ENCODE measurements at regions not wholly inside any gene's neighbourhood (a gene's known extent, or its start where the extent isn't known, plus 50 kb on each side); places are given as distances from the start of the nearest gene placed in this dataset.

- no peak overlapping the region for H2AFZ ChIP-seq (ENCODE audit: insufficient read depth, low read depth, low read length, poor library complexity, severe bottlenecking)
- no peaks in the 10 kb centered on the region for H4K20me1 ChIP-seq (ENCODE audit: insufficient read depth, low read length)
- no peaks in the 10 kb centered on the region for H3K27me3 Mint-ChIP-seq (ENCODE audit: low read depth in 3 of 3)
- H3K36me3 Mint-ChIP-seq = no peaks in the 10 kb centered on the region
- 83% methylated on average over 1 of the region's 5 CpGs for WGBS (ENCODE audit: insufficient coverage)
- no peak overlapping the region for H3K27ac Mint-ChIP-seq
- TF ChIP-seq CTCF (IDR thresholded peaks at IDR 0.05) = no peak
- no peak for DNase-seq
- H3K4me1 ChIP-seq (ENCODE audit: control insufficient read depth in 1 of 2, insufficient read depth in 2 of 2, low read length in 2 of 2) = no peaks in the 10 kb centered on the region
- no peaks in the 10 kb centered on the region for H3K27me3 ChIP-seq (ENCODE audit: control insufficient read depth in 2 of 2, insufficient read depth in 2 of 2, low read length in 2 of 2)
- no peak overlapping the region for H3K27ac ChIP-seq (ENCODE audit: low read depth in 1 of 2, low read length in 2 of 2)
- H3K9me3 Mint-ChIP-seq = peaks cover 3 to 15% (median 6%) of the 10 kb centered on the region in 7 donors
- H3K79me2 ChIP-seq (ENCODE audit: insufficient read depth, low read length) = no peaks in the 10 kb centered on the region
- intact Hi-C loops (cut with micrococcal nuclease) = no loop called here
- H3K9ac ChIP-seq (ENCODE audit: insufficient read depth, low read length, poor library complexity, severe bottlenecking) = no peak overlapping the region
- no peaks in the 10 kb centered on the region for H3K36me3 ChIP-seq (replicated peaks in 1 of 2; ENCODE audit: control insufficient read depth in 1 of 2, insufficient read depth in 2 of 2, low read length in 2 of 2)
- H3K9me3 ChIP-seq (replicated peaks in 1 of 2; ENCODE audit: control insufficient read depth in 1 of 2, insufficient read depth in 1 of 2, low read length in 2 of 2) = peaks cover 3 to 7% of the 10 kb centered on the region in 2 donors
- H3K4me3 Mint-ChIP-seq = no peak overlapping the region
- H3K4me2 ChIP-seq (replicated peaks; ENCODE audit: extremely low read depth, low read length, poor library complexity, severe bottlenecking) = no peak overlapping the region
- H3K4me3 ChIP-seq (replicated peaks in 1 of 3; ENCODE audit: low read depth in 2 of 3, low read length in 3 of 3) = no peak overlapping the region
- no peaks in the 10 kb centered on the region for H3K4me1 Mint-ChIP-seq
Observed at GRCh38 chr12:97781342-97781741, 318.7 kb downstream of the RMST start.

GRCh38 chr12:97784904-97785303, 322.3 kb downstream of the RMST start:
- Mint-ChIP-seq H3K4me1 (no peaks in the 10 kb centered on the region), H3K9me3 (peaks cover 0 to 11% (median 3%) of the 10 kb centered on the region in 7 donors), H3K4me3 (no peak overlapping the region), H3K27me3 (ENCODE audit: low read depth in 3 of 3) (peaks cover 0 to 1% (median 0%) of the 10 kb centered on the region in 3 donors), H3K27ac (no peak overlapping the region), H3K36me3 (no peaks in the 10 kb centered on the region)
- H3K4me1 ChIP-seq (ENCODE audit: control insufficient read depth in 1 of 2, insufficient read depth in 2 of 2, low read length in 2 of 2) = no peaks in the 10 kb centered on the region
- no peak overlapping the region for H3K4me3 ChIP-seq (replicated peaks in 1 of 3; ENCODE audit: low read depth in 2 of 3, low read length in 3 of 3)
- H3K9me3 ChIP-seq (replicated peaks in 1 of 2; ENCODE audit: control insufficient read depth in 1 of 2, insufficient read depth in 1 of 2, low read length in 2 of 2) = peaks cover 0 to 3% of the 10 kb centered on the region in 2 donors
- no peaks in the 10 kb centered on the region for H3K27me3 ChIP-seq (ENCODE audit: control insufficient read depth in 2 of 2, insufficient read depth in 2 of 2, low read length in 2 of 2)
- intact Hi-C loops (cut with micrococcal nuclease) = no loop called here
- no peak overlapping the region for H2AFZ ChIP-seq (ENCODE audit: insufficient read depth, low read depth, low read length, poor library complexity, severe bottlenecking)
- H3K36me3 ChIP-seq (replicated peaks in 1 of 2; ENCODE audit: control insufficient read depth in 1 of 2, insufficient read depth in 2 of 2, low read length in 2 of 2) = no peaks in the 10 kb centered on the region
- DNase-seq = no peak
- H3K27ac ChIP-seq (ENCODE audit: low read depth in 1 of 2, low read length in 2 of 2) = no peak overlapping the region
- no peak overlapping the region for H3K4me2 ChIP-seq (replicated peaks; ENCODE audit: extremely low read depth, low read length, poor library complexity, severe bottlenecking)
- no peak overlapping the region for H3K9ac ChIP-seq (ENCODE audit: insufficient read depth, low read length, poor library complexity, severe bottlenecking)
- no peaks in the 10 kb centered on the region for H4K20me1 ChIP-seq (ENCODE audit: insufficient read depth, low read length)
- H3K79me2 ChIP-seq (ENCODE audit: insufficient read depth, low read length) = no peaks in the 10 kb centered on the region
- no peak for TF ChIP-seq CTCF (IDR thresholded peaks at IDR 0.05)
